A673 (cell line): ENCODE measurements at regions not wholly inside any gene's neighbourhood (a gene's known extent, or its start where the extent isn't known, plus 50 kb on each side); places are given as distances from the start of the nearest gene placed in this dataset.

Source experiments
- BruUV-seq: library from RNA; stranded (reverse); fragments of 400-500 nt; replicated peaks from 2 replicates; lab custom pipeline; 2021; lab: Mats Ljungman, UMichigan
- CTCF ChIA-PET: fragments of 300-600 bp; sonication (Branson Sonifier 250); formaldehyde crosslinking; loops from one replicate; lab custom pipeline; 2022; ENCODE audit warnings: antibody characterized with exemption; lab: Charles Lee
- POLR2A ChIA-PET: fragments of 300-600 bp; sonication (Branson Sonifier 250); formaldehyde crosslinking; loops from one replicate; lab custom pipeline; 2022; ENCODE audit warnings: antibody characterized with exemption; ENCODE audit not compliant: low non-redundant PET; lab: Charles Lee
- DNase-seq: peaks from one replicate; pipeline ENCODE4 v3.0.0-alpha.2; 2015; ENCODE audit warnings: low spot score
- H3K27ac ChIP-seq: fragments of 200-600 bp; sonication (generic); 2 replicates; pipeline ENCODE4 v1.5.1; 2016; ENCODE audit warnings: mixed run types, low read depth, mild to moderate bottlenecking, mixed read lengths, antibody characterized with exemption, low read length; ENCODE audit not compliant: poor library complexity, severe bottlenecking
- H3K27me3 ChIP-seq: fragments of 200-600 bp; sonication (generic); replicated peaks from 2 replicates; pipeline ENCODE4 v1.6.1; 2017; ENCODE audit warnings: mixed run types, low read depth, mild to moderate bottlenecking, mixed read lengths, antibody characterized with exemption, low read length; ENCODE audit not compliant: insufficient read depth, poor library complexity
- H3K36me3 ChIP-seq: fragments of 200-600 bp; sonication (generic); 2 replicates; pipeline ENCODE4 v1.6.1; 2016; ENCODE audit warnings: mixed run types, mild to moderate bottlenecking, mixed read lengths, antibody characterized with exemption, low read length; ENCODE audit not compliant: insufficient read depth, poor library complexity, severe bottlenecking
- H3K4me1 ChIP-seq: fragments of 200-600 bp; sonication (generic); 2 replicates; pipeline ENCODE4 v1.6.1; 2017; ENCODE audit warnings: mixed run types, mild to moderate bottlenecking, mixed read lengths, antibody characterized with exemption, low read length; ENCODE audit not compliant: insufficient read depth, poor library complexity, severe bottlenecking
- H3K4me3 ChIP-seq: fragments of 200-600 bp; sonication (generic); 2 replicates; pipeline ENCODE4 v1.5.1; 2016; ENCODE audit warnings: low read depth, mixed run types, mild to moderate bottlenecking, mixed read lengths, low read length; ENCODE audit not compliant: poor library complexity, severe bottlenecking
- H3K9me3 ChIP-seq: fragments of 200-600 bp; sonication (generic); 2 replicates; pipeline ENCODE4 v1.6.1; 2016; ENCODE audit warnings: mixed run types, low read depth, mild to moderate bottlenecking, mixed read lengths, antibody characterized with exemption, low read length; ENCODE audit not compliant: poor library complexity, severe bottlenecking
- EZH2 ChIP-seq: fragments of 200-600 bp; sonication (generic); IDR thresholded peaks from 2 replicates; pipeline ENCODE4 v1.6.1; 2017; ENCODE audit warnings: borderline replicate concordance, low read depth, mild to moderate bottlenecking, mixed read lengths, antibody characterized with exemption, low read length; ENCODE audit not compliant: poor library complexity, severe bottlenecking
- intact Hi-C: fragments of 100-400 bp; cut with micrococcal nuclease; formaldehyde crosslinking; loops from one replicate; pipeline ENCODE4 v1.10.0; 2022; ENCODE audit not compliant: unreplicated experiment
- TF ChIP-seq, protein P1 (sequence below): fragments of 300-800, 200-600 bp; sonication (generic); conservative IDR thresholded peaks from 2 replicates; pipeline ENCODE4 v1.5.1; 2017; ENCODE audit warnings: low read depth, mild to moderate bottlenecking, antibody characterized with exemption, low read length, moderate library complexity, mixed read lengths

DNA sequence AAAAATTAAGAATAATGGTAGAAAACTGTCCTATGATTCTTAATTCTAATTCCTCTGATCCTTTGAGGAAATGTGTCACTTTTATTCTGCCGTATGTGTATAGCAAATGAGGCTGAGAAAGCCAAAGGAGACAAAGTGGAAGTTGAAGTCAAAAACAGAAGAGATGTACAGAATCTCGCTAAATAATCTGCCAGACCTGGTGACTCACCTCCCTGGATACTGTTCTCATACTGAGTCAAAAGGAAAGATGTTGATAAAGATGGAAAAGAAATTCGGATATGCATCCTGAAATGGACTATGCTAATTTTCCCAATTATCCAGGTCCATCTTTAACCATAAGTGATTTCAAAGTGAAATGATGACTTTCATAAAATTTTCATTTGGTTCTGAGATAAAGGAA lies 92.5 kb downstream of the DUSP6 start:
- Histone ChIP-seq H3K36me3 (no peaks in the 10 kb centered on the region), H3K27ac (no peak overlapping the region), H3K4me3 (no peak overlapping the region), H3K9me3 (peaks cover 6% of the 10 kb centered on the region), H3K27me3 (no peaks in the 10 kb centered on the region), H3K4me1 (peaks cover 13% of the 10 kb centered on the region)
- ChIA-PET POLR2A (no interaction called here), CTCF (no interaction called here)
- intact Hi-C loops, result no loop called here
- DNase-seq, result no peak
- TF ChIP-seq EZH2, result no peak
- TF ChIP-seq, protein P1, sequence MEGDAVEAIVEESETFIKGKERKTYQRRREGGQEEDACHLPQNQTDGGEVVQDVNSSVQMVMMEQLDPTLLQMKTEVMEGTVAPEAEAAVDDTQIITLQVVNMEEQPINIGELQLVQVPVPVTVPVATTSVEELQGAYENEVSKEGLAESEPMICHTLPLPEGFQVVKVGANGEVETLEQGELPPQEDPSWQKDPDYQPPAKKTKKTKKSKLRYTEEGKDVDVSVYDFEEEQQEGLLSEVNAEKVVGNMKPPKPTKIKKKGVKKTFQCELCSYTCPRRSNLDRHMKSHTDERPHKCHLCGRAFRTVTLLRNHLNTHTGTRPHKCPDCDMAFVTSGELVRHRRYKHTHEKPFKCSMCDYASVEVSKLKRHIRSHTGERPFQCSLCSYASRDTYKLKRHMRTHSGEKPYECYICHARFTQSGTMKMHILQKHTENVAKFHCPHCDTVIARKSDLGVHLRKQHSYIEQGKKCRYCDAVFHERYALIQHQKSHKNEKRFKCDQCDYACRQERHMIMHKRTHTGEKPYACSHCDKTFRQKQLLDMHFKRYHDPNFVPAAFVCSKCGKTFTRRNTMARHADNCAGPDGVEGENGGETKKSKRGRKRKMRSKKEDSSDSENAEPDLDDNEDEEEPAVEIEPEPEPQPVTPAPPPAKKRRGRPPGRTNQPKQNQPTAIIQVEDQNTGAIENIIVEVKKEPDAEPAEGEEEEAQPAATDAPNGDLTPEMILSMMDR, result no peak
- BruUV-seq, result no TSS peak

DNA sequence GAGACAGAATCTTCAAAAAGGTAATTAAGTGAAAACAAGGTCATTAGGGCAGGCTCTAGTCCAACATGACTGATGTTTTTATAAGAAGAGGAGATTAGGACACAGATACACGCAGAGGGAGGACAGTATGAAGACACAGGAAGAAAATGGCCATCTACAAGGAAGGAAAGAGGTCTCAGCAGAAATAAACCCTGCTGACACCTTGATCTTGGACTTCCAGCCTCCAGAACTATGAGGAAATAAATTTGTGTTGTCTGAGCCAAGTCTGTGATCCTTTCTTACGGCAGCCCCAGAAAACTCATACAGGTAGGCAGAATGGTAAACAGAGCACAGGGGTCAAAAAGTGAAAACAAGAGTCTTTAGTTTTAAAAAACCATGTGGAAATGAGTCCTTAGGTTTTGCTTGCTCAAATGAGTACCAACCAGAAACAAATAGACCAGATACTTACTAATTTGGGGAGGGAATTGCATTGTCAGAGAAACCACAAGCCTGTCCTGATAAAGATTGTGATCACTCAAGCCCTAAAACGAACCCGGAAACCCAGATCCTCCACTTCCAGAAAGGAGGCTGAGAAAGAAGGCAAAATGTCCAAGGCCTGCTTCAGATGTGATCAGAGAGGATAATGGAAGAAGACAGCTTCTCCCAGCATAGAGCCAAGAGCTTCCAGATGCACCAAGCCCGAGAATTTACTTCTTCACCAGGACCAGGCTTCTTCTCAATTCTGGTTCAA lies 93.9 kb downstream of the DUSP6 start:
- TF ChIP-seq, protein P1, result no peak
- no peak for TF ChIP-seq EZH2
- H3K4me1 ChIP-seq, result peaks cover 23% of the 10 kb centered on the region
- BruUV-seq, result no TSS peak
- H3K27ac ChIP-seq, result no peak overlapping the region
- peaks cover 6% of the 10 kb centered on the region for H3K9me3 ChIP-seq
- no peaks in the 10 kb centered on the region for H3K36me3 ChIP-seq
- DNase-seq, result no peak
- no peaks in the 10 kb centered on the region for H3K27me3 ChIP-seq
- ChIA-PET CTCF (no interaction called here), POLR2A (no interaction called here)
- H3K4me3 ChIP-seq, result no peak overlapping the region
- intact Hi-C loops, result no loop called here

DNA sequence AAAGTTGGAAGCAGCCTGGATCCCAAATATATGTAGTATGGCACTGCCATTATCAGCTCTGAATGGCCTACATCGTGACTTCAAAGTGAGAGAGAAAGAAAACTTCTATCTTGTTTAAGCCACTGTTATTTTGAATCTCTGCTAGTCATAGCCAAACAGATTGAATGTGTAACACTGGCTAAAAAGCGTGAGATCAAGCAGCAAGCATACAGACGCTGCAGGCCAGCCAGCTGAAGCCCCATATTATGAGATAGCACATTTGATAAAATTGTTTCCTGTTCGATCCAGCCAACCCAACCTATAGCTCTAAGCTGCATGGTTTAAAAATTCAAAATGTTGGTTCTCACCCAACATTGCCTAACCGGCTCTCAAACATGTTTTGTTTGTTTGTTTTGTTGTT lies 95.0 kb downstream of the DUSP6 start:
- intact Hi-C loops, result no loop called here
- BruUV-seq, result no TSS peak
- ChIA-PET POLR2A (interaction anchor here (0.6 kb wide), 1 partner anchor 185 kb away, joined by 3 read pairs; no protein-coding TSS in a partner anchor), CTCF (no interaction called here)
- peaks cover 34% of the 10 kb centered on the region for H3K4me1 ChIP-seq
- H3K27me3 ChIP-seq, result no peaks in the 10 kb centered on the region
- no peak for TF ChIP-seq EZH2
- TF ChIP-seq, protein P1, result no peak
- no peak for DNase-seq
- no peak overlapping the region for H3K4me3 ChIP-seq
- H3K27ac ChIP-seq, result no peak overlapping the region
- no peaks in the 10 kb centered on the region for H3K36me3 ChIP-seq
- peaks cover 6% of the 10 kb centered on the region for H3K9me3 ChIP-seq
